ENCODE measurements at regions not wholly inside any gene's neighbourhood (a gene's known extent, or its start where the extent isn't known, plus 50 kb on each side); places are given as distances from the start of the nearest gene placed in this dataset.

- TF ChIP-seq POLR2AphosphoS5 (IDR thresholded peaks at IDR 0.05; ENCODE audit: low read depth): no peak
- no peak for TF ChIP-seq CTCF (IDR thresholded peaks at IDR 0.05; ENCODE audit: insufficient read depth, low read length)
- no peak for TF ChIP-seq GABPA (IDR thresholded peaks at IDR 0.05; ENCODE audit: low read depth)
- no peak for TF ChIP-seq REST (IDR thresholded peaks at IDR 0.05; ENCODE audit: insufficient replicate concordance, low read depth)
Measured at GRCh38 chr3:187434524-187434923, 66.3 kb downstream of the RTP4 start.

Measured in HL-60 (cell line).